ENCODE measurements at regions not wholly inside any gene's neighbourhood (a gene's known extent, or its start where the extent isn't known, plus 50 kb on each side); places are given as distances from the start of the nearest gene placed in this dataset.

DNA sequence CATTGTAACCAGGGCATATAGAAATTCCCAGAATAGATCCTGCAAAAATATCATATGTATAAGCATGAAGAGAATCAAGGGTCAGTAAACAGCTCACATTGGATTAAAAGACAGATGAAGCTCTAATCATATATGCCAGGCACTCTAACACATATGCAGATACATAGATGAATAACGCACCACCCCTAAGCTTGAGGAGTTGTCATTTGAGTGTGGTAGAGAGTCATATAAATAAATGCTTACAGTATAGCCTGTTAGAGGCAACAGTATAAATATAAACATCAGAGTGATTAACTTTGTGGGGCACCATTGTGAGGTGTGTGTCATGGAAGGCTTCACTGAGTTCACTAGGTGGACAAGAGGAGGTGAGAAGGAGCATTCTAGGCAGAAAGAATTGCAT is 346.7 kb upstream of the PRICKLE1 start:
- H3K27ac ChIP-seq (ENCODE audit: low read depth, low read length) = no peak overlapping the region
- peaks cover 5% of the 10 kb centered on the region; the same call in 1 of the 2 replicates for H3K9me3 ChIP-seq (ENCODE audit: insufficient read depth, low read depth, low read length)
- no peak overlapping the region for H3K9ac ChIP-seq (ENCODE audit: low read depth, low read length)
- H3K4me3 ChIP-seq (ENCODE audit: low read length) = no peak overlapping the region
- H3K27me3 ChIP-seq (ENCODE audit: insufficient read depth, low read length) = no peaks in the 10 kb centered on the region
- no peaks in the 10 kb centered on the region for H3K36me3 ChIP-seq (ENCODE audit: insufficient read depth, low read length)
- no peaks in the 10 kb centered on the region for H3K4me1 ChIP-seq (ENCODE audit: insufficient read depth, low read length)
- WGBS = no CpG with 5 or more reads among the region's 1 CpG

- Histone ChIP-seq H3K27me3 (ENCODE audit: insufficient read depth, low read length) (no peaks in the 10 kb centered on the region), H3K36me3 (ENCODE audit: insufficient read depth, low read length) (no peaks in the 10 kb centered on the region), H3K4me1 (ENCODE audit: insufficient read depth, low read length) (no peaks in the 10 kb centered on the region), H3K9me3 (ENCODE audit: insufficient read depth, low read depth, low read length) (peaks cover 5% of the 10 kb centered on the region; the same call in 1 of the 2 replicates), H3K27ac (ENCODE audit: low read depth, low read length) (no peak overlapping the region), H3K4me3 (ENCODE audit: low read length) (no peak overlapping the region), H3K9ac (ENCODE audit: low read depth, low read length) (no peak overlapping the region)
- WGBS = 85% methylated on average over 2 of the region's 2 CpGs
Observed at GRCh38 chr12:42935756-42936155, 346.2 kb upstream of the PRICKLE1 start.

DNA sequence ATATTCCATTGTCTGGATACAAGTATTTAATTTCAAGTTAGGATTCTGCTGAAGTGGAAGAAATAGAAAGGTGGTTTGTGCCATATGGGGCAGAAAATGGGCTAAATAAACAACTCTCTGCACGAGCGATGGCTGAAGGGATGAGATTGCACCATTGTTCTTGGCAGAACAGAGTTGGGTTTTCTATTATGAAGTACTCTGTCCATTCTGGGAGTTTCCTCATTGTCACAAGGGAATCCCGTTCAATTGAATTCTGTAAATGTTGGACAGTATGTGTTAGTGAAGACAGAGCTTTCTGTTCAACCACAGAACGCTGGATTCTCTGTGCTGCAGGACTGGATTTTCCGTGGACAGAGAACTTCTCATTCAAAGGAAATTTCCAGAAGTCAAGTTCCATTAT is 345.5 kb upstream of the PRICKLE1 start:
- no peaks in the 10 kb centered on the region for H3K36me3 ChIP-seq (ENCODE audit: insufficient read depth, low read length)
- H3K27me3 ChIP-seq (ENCODE audit: insufficient read depth, low read length) = no peaks in the 10 kb centered on the region
- 89% methylated on average over 5 of the region's 5 CpGs for WGBS
- H3K4me3 ChIP-seq (ENCODE audit: low read length) = no peak overlapping the region
- no peak overlapping the region for H3K9ac ChIP-seq (ENCODE audit: low read depth, low read length)
- no peaks in the 10 kb centered on the region for H3K4me1 ChIP-seq (ENCODE audit: insufficient read depth, low read length)
- H3K27ac ChIP-seq (ENCODE audit: low read depth, low read length) = no peak overlapping the region
- H3K9me3 ChIP-seq (ENCODE audit: insufficient read depth, low read depth, low read length) = peaks cover 5% of the 10 kb centered on the region; the same call in 1 of the 2 replicates

DNA sequence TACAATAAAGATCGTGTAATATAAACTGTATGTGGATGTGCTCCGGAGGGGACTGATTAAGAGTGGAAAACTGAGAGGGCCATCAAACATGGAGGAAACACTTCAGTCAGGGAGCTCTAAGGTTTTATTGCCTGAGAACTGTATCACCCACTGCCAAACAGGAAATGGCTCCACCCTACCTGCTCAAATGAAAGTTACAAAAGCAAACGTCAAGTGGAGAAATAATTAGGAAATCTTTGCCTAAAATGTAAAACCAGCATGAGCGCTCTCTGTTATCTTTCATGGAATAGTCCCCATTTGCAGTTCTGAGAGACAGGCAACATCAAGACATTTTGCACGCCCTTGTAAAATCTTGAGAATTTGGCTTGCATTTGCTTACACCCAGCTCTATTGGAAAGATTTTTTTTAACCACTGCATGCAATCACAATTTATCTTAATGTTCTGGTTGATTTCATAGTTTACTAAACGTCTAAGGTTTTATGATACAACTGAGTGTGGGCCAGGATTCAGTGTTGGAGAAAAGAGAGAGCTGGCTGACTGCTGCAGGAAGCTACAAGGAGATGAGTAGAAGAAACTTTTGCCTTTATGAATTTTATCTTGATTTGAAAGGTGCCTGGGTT is 344.0 kb upstream of the PRICKLE1 start:
- 84% methylated on average over 6 of the region's 6 CpGs for WGBS
- Histone ChIP-seq H3K4me1 (ENCODE audit: insufficient read depth, low read length) (no peaks in the 10 kb centered on the region), H3K9ac (ENCODE audit: low read depth, low read length) (no peak overlapping the region), H3K27me3 (ENCODE audit: insufficient read depth, low read length) (no peaks in the 10 kb centered on the region), H3K27ac (ENCODE audit: low read depth, low read length) (no peak overlapping the region), H3K9me3 (ENCODE audit: insufficient read depth, low read depth, low read length) (peaks cover 1% of the 10 kb centered on the region; the same call in 1 of the 2 replicates), H3K36me3 (ENCODE audit: insufficient read depth, low read length) (no peaks in the 10 kb centered on the region), H3K4me3 (ENCODE audit: low read length) (no peak overlapping the region)

DNA sequence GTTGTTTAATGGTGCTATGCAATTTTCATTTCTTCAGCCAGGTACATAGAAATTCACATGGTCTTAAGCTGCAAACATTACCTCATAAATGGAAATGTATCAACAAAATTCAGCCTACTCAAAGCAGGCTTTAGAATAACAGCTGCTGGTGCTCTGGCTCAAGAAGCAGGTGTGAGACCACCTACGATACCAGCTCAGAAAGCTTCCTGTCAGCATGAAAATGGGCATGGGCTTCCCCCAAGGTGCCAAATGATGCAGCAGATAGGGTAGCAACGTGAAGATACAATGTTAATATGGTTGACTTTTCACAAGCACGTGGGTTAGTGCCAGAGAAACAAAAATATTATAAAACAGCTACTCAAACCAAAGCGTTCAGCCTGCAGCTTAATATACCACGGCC is 343.4 kb upstream of the PRICKLE1 start:
- Histone ChIP-seq H3K4me3 (ENCODE audit: low read length) (no peak overlapping the region), H3K9me3 (ENCODE audit: insufficient read depth, low read depth, low read length) (no peaks in the 10 kb centered on the region), H3K27ac (ENCODE audit: low read depth, low read length) (no peak overlapping the region), H3K27me3 (ENCODE audit: insufficient read depth, low read length) (no peaks in the 10 kb centered on the region), H3K9ac (ENCODE audit: low read depth, low read length) (no peak overlapping the region), H3K36me3 (ENCODE audit: insufficient read depth, low read length) (no peaks in the 10 kb centered on the region), H3K4me1 (ENCODE audit: insufficient read depth, low read length) (no peaks in the 10 kb centered on the region)
- 91% methylated on average over 5 of the region's 5 CpGs for WGBS

GRCh38 chr12:42926232-42926631 is 336.7 kb upstream of the PRICKLE1 start:
- Histone ChIP-seq H3K27me3 (ENCODE audit: insufficient read depth, low read length) (no peaks in the 10 kb centered on the region), H3K4me3 (ENCODE audit: low read length) (no peak overlapping the region), H3K9me3 (ENCODE audit: insufficient read depth, low read depth, low read length) (no peaks in the 10 kb centered on the region), H3K36me3 (ENCODE audit: insufficient read depth, low read length) (no peaks in the 10 kb centered on the region), H3K9ac (ENCODE audit: low read depth, low read length) (no peak overlapping the region), H3K27ac (ENCODE audit: low read depth, low read length) (no peak overlapping the region), H3K4me1 (ENCODE audit: insufficient read depth, low read length) (no peaks in the 10 kb centered on the region)

DNA sequence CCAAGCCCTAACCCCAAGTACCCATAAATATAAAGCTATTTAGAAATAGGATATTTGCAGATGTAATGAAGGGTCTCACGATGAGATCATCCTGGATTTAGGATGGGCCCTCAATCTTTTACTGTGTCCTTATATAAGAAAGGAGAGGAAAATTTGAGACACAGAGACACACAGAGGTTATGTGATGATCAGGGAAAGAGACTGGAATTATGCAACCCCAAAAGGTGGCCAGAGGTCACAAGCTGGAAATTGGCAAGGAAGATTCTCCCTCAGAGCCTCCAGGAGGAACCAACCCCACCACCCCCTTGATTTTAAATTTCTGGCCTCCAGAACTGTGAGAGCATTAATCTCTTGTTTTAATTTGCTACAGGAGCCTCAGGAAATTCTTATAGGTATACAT is 334.9 kb upstream of the PRICKLE1 start:
- no peak overlapping the region for H3K9ac ChIP-seq (ENCODE audit: low read depth, low read length)
- 88% methylated on average over 1 of the region's 1 CpG for WGBS
- H3K4me3 ChIP-seq (ENCODE audit: low read length) = no peak overlapping the region
- H3K9me3 ChIP-seq (ENCODE audit: insufficient read depth, low read depth, low read length) = no peaks in the 10 kb centered on the region
- H3K4me1 ChIP-seq (ENCODE audit: insufficient read depth, low read length) = no peaks in the 10 kb centered on the region
- no peak overlapping the region for H3K27ac ChIP-seq (ENCODE audit: low read depth, low read length)
- no peaks in the 10 kb centered on the region for H3K36me3 ChIP-seq (ENCODE audit: insufficient read depth, low read length)
- no peaks in the 10 kb centered on the region for H3K27me3 ChIP-seq (ENCODE audit: insufficient read depth, low read length)

- no peak overlapping the region for H3K9ac ChIP-seq (ENCODE audit: low read depth, low read length)
- no peaks in the 10 kb centered on the region for H3K27me3 ChIP-seq (ENCODE audit: insufficient read depth, low read length)
- H3K4me1 ChIP-seq (ENCODE audit: insufficient read depth, low read length) = no peaks in the 10 kb centered on the region
- H3K27ac ChIP-seq (ENCODE audit: low read depth, low read length) = no peak overlapping the region
- H3K36me3 ChIP-seq (ENCODE audit: insufficient read depth, low read length) = no peaks in the 10 kb centered on the region
- no peaks in the 10 kb centered on the region for H3K9me3 ChIP-seq (ENCODE audit: insufficient read depth, low read depth, low read length)
- no peak overlapping the region for H3K4me3 ChIP-seq (ENCODE audit: low read length)
Observed at GRCh38 chr12:42923583-42923982, 334.0 kb upstream of the PRICKLE1 start.

DNA sequence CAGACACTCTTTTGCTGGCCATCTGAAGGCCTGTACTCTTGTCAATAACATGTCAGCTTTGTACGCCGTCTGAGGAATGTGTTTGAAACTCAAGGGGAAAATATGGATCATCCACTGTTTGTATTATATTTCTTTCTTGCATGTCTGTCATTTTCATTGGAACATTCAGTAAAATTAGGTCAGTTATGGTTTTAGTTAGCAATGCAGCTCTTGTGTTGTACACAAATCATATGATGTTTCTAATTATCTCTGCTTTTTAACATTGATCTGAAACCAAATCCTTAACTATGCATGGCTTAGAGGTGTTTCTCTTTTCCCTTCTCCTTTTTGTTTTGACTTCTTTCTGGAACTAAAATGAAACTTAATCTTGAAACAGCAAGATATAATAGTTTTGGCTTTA is 333.6 kb upstream of the PRICKLE1 start:
- Histone ChIP-seq H3K27ac (ENCODE audit: low read depth, low read length) (no peak overlapping the region), H3K27me3 (ENCODE audit: insufficient read depth, low read length) (no peaks in the 10 kb centered on the region), H3K36me3 (ENCODE audit: insufficient read depth, low read length) (no peaks in the 10 kb centered on the region), H3K4me1 (ENCODE audit: insufficient read depth, low read length) (no peaks in the 10 kb centered on the region), H3K9me3 (ENCODE audit: insufficient read depth, low read depth, low read length) (no peaks in the 10 kb centered on the region), H3K9ac (ENCODE audit: low read depth, low read length) (no peak overlapping the region), H3K4me3 (ENCODE audit: low read length) (no peak overlapping the region)
- 96% methylated on average over 2 of the region's 2 CpGs for WGBS

DNA sequence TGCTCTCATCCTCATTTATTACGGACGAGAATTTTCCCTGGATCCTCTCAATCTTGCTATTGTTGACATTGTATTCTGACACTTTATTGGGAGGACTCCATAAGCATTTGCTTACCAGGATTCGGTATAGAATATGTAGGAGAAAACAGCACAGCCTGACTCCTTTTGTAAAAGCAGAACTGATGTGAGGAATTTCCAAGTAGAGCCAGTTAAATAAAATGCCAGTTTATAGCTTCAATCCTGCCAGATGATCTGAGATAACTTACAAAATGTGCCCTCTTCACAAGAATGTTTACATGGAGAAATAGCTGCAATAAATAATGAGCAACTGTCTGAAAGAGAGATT is 332.9 kb upstream of the PRICKLE1 start:
- no peak overlapping the region for H3K9ac ChIP-seq (ENCODE audit: low read depth, low read length)
- WGBS = 90% methylated on average over 3 of the region's 3 CpGs
- H3K9me3 ChIP-seq (ENCODE audit: insufficient read depth, low read depth, low read length) = no peaks in the 10 kb centered on the region
- H3K27me3 ChIP-seq (ENCODE audit: insufficient read depth, low read length) = no peaks in the 10 kb centered on the region
- H3K4me1 ChIP-seq (ENCODE audit: insufficient read depth, low read length) = no peaks in the 10 kb centered on the region
- H3K27ac ChIP-seq (ENCODE audit: low read depth, low read length) = no peak overlapping the region
- H3K36me3 ChIP-seq (ENCODE audit: insufficient read depth, low read length) = no peaks in the 10 kb centered on the region
- H3K4me3 ChIP-seq (ENCODE audit: low read length) = no peak overlapping the region

DNA sequence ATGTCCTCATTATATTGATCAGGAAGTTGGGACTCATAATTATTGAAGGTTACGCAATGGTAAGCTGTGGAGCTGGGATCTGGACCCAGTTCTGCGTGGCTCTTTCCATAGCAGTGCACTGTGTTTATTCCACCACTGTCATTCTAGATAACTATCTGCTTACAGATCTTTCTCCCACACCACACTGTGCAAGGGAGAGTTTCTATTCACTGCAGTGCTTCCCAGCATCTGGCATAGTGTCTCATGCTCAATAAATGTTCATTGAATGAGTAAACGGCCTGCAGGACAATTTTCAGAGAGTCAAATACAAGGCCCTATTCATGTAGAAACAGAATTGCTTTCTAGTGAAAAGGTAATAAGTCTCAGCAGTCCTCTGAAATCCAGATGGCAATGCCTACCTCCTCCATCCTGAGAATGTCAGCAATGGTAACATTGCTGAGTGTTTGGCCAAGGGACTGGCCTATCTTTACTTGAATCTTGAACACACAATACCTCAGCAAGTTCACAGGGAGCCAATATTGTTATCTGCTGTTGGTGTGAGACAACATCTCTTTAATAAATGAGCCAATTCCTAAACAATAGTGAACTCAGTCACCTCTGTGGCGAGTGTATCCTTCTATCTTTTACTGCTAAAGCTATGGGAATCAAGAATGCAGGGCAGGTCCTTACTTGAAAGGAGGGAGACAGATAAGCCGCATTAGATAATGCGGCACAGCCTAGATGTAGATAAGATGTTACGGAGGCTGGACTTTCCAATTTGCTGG is 332.4 kb upstream of the PRICKLE1 start:
- Histone ChIP-seq H3K4me3 (ENCODE audit: low read length) (no peak overlapping the region), H3K9ac (ENCODE audit: low read depth, low read length) (no peak overlapping the region), H3K9me3 (ENCODE audit: insufficient read depth, low read depth, low read length) (no peaks in the 10 kb centered on the region), H3K27me3 (ENCODE audit: insufficient read depth, low read length) (no peaks in the 10 kb centered on the region), H3K36me3 (ENCODE audit: insufficient read depth, low read length) (no peaks in the 10 kb centered on the region), H3K4me1 (ENCODE audit: insufficient read depth, low read length) (no peaks in the 10 kb centered on the region), H3K27ac (ENCODE audit: low read depth, low read length) (no peak overlapping the region)
- WGBS = 90% methylated on average over 7 of the region's 7 CpGs

GRCh38 chr12:42919691-42920090 is 330.1 kb upstream of the PRICKLE1 start:
- H3K4me3 ChIP-seq (ENCODE audit: low read length) = no peak overlapping the region
- H3K27ac ChIP-seq (ENCODE audit: low read depth, low read length) = no peak overlapping the region
- no peaks in the 10 kb centered on the region for H3K9me3 ChIP-seq (ENCODE audit: insufficient read depth, low read depth, low read length)
- no peak overlapping the region for H3K9ac ChIP-seq (ENCODE audit: low read depth, low read length)
- H3K36me3 ChIP-seq (ENCODE audit: insufficient read depth, low read length) = no peaks in the 10 kb centered on the region
- H3K4me1 ChIP-seq (ENCODE audit: insufficient read depth, low read length) = no peaks in the 10 kb centered on the region
- WGBS = no CpG with 5 or more reads among the region's 1 CpG
- H3K27me3 ChIP-seq (ENCODE audit: insufficient read depth, low read length) = no peaks in the 10 kb centered on the region
